DMS53 (cell line): ENCODE measurements at regions not wholly inside any gene's neighbourhood (a gene's known extent, or its start where the extent isn't known, plus 50 kb on each side); places are given as distances from the start of the nearest gene placed in this dataset.
"Not testable (repeated sequence)": the region's sequence is repeated elsewhere in the genome, so short reads cannot be mapped to it uniquely, and the experiment has no call there.

Experiments used
- DNase-seq: peaks from one replicate; lab custom pipeline; 2025; lab: John Stamatoyannopoulos, UW

GRCh38 chr12:25328072-25328712, 77.5 kb upstream of the KRAS start:
- peak; percentile 98 for DNase-seq

GRCh38 chr12:25327321-25327720, 76.6 kb upstream of the KRAS start:
- no peak for DNase-seq

GRCh38 chr12:25326326-25326725, 75.6 kb upstream of the KRAS start:
- DNase-seq, result no peak

- DNase-seq, result no peak
These were observed 74.1 kb upstream of the KRAS start for GRCh38 chr12:25324861-25325260.

GRCh38 chr12:25323581-25323982, 72.9 kb upstream of the KRAS start:
- DNase-seq, result no peak

GRCh38 chr12:25322918-25323531, 72.3 kb upstream of the KRAS start:
- peak; percentile 84 for DNase-seq

GRCh38 chr12:25322351-25322750, 71.6 kb upstream of the KRAS start:
- no peak for DNase-seq

GRCh38 chr12:25321772-25322171, 71.0 kb upstream of the KRAS start:
- DNase-seq, result no peak

GRCh38 chr12:25320123-25321006, 69.6 kb upstream of the KRAS start:
- no peak for DNase-seq

GRCh38 chr12:25319233-25319984, 68.7 kb upstream of the KRAS start:
- DNase-seq, result no peak

- DNase-seq, result no peak
These were observed 66.8 kb upstream of the KRAS start for GRCh38 chr12:25317553-25317952.

GRCh38 chr12:25315388-25315787, 64.7 kb upstream of the KRAS start:
- DNase-seq, result no peak

GRCh38 chr12:25313266-25313990, 62.7 kb upstream of the KRAS start:
- peak; percentile 65 for DNase-seq

GRCh38 chr12:25311506-25311905, 60.8 kb upstream of the KRAS start:
- DNase-seq, result peak; percentile 98

GRCh38 chr12:25310071-25310470, 59.3 kb upstream of the KRAS start:
- not testable (repeated sequence) for DNase-seq

GRCh38 chr12:25308756-25309155, 58.0 kb upstream of the KRAS start:
- DNase-seq, result no peak

GRCh38 chr12:25307818-25308217, 57.1 kb upstream of the KRAS start:
- no peak for DNase-seq

- DNase-seq, result no peak
These were observed 51.1 kb upstream of the KRAS start for GRCh38 chr12:25301798-25302197.
